Left lung (tissue), 4 donors: ENCODE measurements at regions not wholly inside any gene's neighbourhood (a gene's known extent, or its start where the extent isn't known, plus 50 kb on each side); places are given as distances from the start of the nearest gene placed in this dataset.

ENCODE experiments used
- ATAC-seq: fragments of 200-7000 bp; cut with Tn5 transposase; one replicate; pipeline ENCODE4 v1.9.1; 2020; ENCODE audit warnings: moderate library complexity
- DNase-seq, 4 donors: peaks; one replicate each; pipeline ENCODE4 v3.0.0-alpha.2; 2013 to 2020
- H3K27ac ChIP-seq, 2 donors: fragments of 200-600 bp; sonication (generic) in 1 of 2; one replicate each; pipeline versions ENCODE4 v1.5.0 to v1.8.0; 2020 to 2021
- H3K27me3 ChIP-seq, 2 donors: fragments of 200-600 bp; sonication (generic) in 1 of 2; one replicate each; pipeline versions ENCODE4 v1.5.0 to v1.8.0; 2020 to 2021
- H3K36me3 ChIP-seq, 2 donors: fragments of 200-600 bp; sonication (generic) in 1 of 2; one replicate each; pipeline versions ENCODE4 v1.5.0 to v1.8.0; 2020 to 2021
- H3K4me1 ChIP-seq, 2 donors: fragments of 200-600 bp; one replicate each; pipeline ENCODE4 v1.8.0; 2021
- H3K4me3 ChIP-seq, 2 donors: fragments of 200-600 bp; sonication (generic) in 1 of 2; one replicate each; pipeline versions ENCODE4 v1.5.0 to v1.8.0; 2020 to 2021; ENCODE audit warnings: mild to moderate bottlenecking in 1 of 2
- H3K9me3 ChIP-seq, 2 donors: fragments of 200-600 bp; sonication (generic) in 1 of 2; one replicate each; pipeline versions ENCODE4 v1.5.0 to v1.8.0; 2020 to 2021
- CTCF ChIP-seq, 2 donors: fragments of 200-600 bp; sonication (generic) in 1 of 2; IDR thresholded peaks; one replicate each; pipeline versions ENCODE4 v1.5.0 to v1.8.0; 2021; ENCODE audit warnings: antibody characterized with exemption in 2 of 2
- intact Hi-C, 2 donors: fragments of 100-400 bp; cut with DNase I; formaldehyde crosslinking; loops; one replicate each; pipeline versions ENCODE4 v1.11.2 to v1.14.2; 2022
- donor health status: DM: no; HTN: yes; CAD: no.
- donor health status: DM: no; HTN: no; CAD: no.

GRCh38 chr2:12948231-12948960 lies 231.7 kb downstream of the TRIB2 start:
- Histone ChIP-seq H3K9me3 (no peaks in the 10 kb centered on the region), H3K27ac (no peak overlapping the region), H3K4me3 (no peak overlapping the region), H3K4me1 (no peaks in the 10 kb centered on the region), H3K27me3 (peaks cover 0 to 4% of the 10 kb centered on the region in 2 donors), H3K36me3 (no peaks in the 10 kb centered on the region)
- no peak for DNase-seq
- no peak for TF ChIP-seq CTCF (IDR thresholded peaks at IDR 0.05)
- intact Hi-C loops = no loop called here
- no peak for ATAC-seq

DNA sequence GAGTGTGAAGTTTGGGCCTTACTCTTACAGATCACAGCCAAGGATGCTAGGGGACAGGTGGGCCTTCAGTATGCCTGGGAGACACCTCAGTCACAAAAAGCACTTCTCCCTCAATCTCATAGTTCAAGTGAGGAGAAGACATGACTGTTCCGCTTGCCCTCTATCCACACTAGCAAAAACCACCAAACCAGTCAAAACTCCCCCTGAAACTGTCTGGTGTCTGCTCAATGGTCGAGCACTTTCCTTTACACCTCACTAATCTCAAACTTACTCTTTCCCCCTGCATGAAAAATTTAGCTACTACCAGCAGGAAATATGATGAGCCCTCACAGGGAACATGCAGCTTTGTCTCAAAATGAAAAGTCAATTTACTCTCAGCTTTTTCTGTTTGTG lies 232.2 kb downstream of the TRIB2 start:
- Histone ChIP-seq H3K27me3 (peaks cover 0 to 4% of the 10 kb centered on the region in 2 donors), H3K9me3 (no peaks in the 10 kb centered on the region)
- ATAC-seq = no peak

DNA sequence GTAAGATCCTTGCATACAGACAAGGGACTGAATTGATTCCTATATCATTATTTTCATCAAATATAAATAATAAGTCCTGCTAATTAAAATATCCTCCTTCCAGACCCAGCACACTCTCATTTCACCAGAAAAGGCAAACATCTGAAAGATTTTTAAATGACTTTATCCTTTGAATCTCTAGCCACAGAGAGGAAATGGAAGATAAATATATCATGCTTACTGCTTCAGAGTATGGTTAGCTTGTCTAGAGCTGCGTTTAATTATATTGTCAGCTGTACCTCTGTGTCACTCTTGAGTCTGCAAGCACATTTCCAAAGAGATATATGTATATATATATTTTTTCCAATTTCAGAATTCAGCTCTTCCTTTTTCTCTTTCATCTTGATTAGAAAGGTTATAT lies 232.7 kb downstream of the TRIB2 start:
- DNase-seq = no peak

More for the DNA sequence above, 232.2 kb downstream of the TRIB2 start:
- no peaks in the 10 kb centered on the region for H3K36me3 ChIP-seq
- no peak for DNase-seq
- no peak for TF ChIP-seq CTCF (IDR thresholded peaks at IDR 0.05)
- intact Hi-C loops = no loop called here
- H3K4me1 ChIP-seq = no peaks in the 10 kb centered on the region
- H3K4me3 ChIP-seq = no peak overlapping the region
- H3K27ac ChIP-seq = no peak overlapping the region

DNA sequence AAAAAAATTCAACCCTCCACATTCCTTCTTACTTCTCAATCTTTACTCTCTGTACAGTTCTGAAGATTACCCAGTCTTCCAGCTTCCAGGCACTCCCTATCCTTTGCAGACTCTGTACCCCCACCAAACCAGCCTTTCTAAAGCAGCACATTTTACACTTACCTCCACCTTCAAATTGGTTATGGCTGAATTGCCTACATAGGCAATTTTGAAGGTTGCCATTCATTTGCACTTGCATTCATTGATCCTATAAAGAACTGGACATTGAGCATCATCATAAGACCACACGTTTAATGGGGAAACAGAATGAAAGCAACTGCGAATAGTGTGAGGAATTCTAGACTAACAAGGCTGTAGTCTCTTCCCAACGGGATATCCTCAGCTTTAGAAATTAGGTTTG lies 233.4 kb downstream of the TRIB2 start:
- Histone ChIP-seq H3K27ac (no peak overlapping the region), H3K36me3 (no peaks in the 10 kb centered on the region), H3K4me1 (no peaks in the 10 kb centered on the region), H3K9me3 (no peaks in the 10 kb centered on the region), H3K4me3 (no peak overlapping the region), H3K27me3 (peaks cover 0 to 4% of the 10 kb centered on the region in 2 donors)
- ATAC-seq = no peak
- TF ChIP-seq CTCF (IDR thresholded peaks at IDR 0.05) = no peak
- no peak for DNase-seq
- intact Hi-C loops = no loop called here

More for the DNA sequence above, 232.7 kb downstream of the TRIB2 start:
- TF ChIP-seq CTCF (IDR thresholded peaks at IDR 0.05) = no peak
- no peaks in the 10 kb centered on the region for H3K4me1 ChIP-seq
- H3K27me3 ChIP-seq = peaks cover 0 to 4% of the 10 kb centered on the region in 2 donors
- no peaks in the 10 kb centered on the region for H3K9me3 ChIP-seq
- ATAC-seq = no peak
- intact Hi-C loops = no loop called here
- no peak overlapping the region for H3K27ac ChIP-seq
- H3K36me3 ChIP-seq = no peaks in the 10 kb centered on the region
- no peak overlapping the region for H3K4me3 ChIP-seq

GRCh38 chr2:12950957-12951656 lies 234.4 kb downstream of the TRIB2 start:
- H3K27ac ChIP-seq = no peak overlapping the region
- peaks cover 0 to 4% of the 10 kb centered on the region in 2 donors for H3K27me3 ChIP-seq
- H3K9me3 ChIP-seq = no peaks in the 10 kb centered on the region
- no peak for TF ChIP-seq CTCF (IDR thresholded peaks at IDR 0.05)
- H3K4me1 ChIP-seq = no peaks in the 10 kb centered on the region
- intact Hi-C loops = no loop called here
- no peak overlapping the region for H3K4me3 ChIP-seq
- ATAC-seq (no peak), DNase-seq (no peak)
- H3K36me3 ChIP-seq = no peaks in the 10 kb centered on the region
